ENCODE measurements at regions not wholly inside any gene's neighbourhood (a gene's known extent, or its start where the extent isn't known, plus 50 kb on each side); places are given as distances from the start of the nearest gene placed in this dataset.

DNA sequence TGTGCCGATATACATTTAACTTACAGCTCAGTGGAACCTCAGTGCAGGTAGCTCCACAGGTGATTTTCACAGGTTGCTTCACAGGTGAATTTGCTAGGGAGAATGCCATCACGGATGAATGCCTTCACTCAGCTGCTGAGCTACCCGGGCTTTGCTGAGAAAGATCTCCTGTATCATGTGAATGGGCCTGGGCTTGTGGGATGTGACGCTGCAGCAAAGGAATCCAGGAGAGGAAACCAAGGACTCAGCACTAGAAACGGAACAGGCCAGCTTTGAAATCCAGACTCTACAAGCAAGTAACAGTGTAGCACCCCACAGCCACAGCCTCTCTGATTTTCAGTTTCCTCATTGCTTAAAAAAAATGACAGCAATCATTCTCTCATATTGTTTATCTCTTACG, 271.4 kb upstream of the MAF start:
- TF ChIP-seq, protein P1, sequence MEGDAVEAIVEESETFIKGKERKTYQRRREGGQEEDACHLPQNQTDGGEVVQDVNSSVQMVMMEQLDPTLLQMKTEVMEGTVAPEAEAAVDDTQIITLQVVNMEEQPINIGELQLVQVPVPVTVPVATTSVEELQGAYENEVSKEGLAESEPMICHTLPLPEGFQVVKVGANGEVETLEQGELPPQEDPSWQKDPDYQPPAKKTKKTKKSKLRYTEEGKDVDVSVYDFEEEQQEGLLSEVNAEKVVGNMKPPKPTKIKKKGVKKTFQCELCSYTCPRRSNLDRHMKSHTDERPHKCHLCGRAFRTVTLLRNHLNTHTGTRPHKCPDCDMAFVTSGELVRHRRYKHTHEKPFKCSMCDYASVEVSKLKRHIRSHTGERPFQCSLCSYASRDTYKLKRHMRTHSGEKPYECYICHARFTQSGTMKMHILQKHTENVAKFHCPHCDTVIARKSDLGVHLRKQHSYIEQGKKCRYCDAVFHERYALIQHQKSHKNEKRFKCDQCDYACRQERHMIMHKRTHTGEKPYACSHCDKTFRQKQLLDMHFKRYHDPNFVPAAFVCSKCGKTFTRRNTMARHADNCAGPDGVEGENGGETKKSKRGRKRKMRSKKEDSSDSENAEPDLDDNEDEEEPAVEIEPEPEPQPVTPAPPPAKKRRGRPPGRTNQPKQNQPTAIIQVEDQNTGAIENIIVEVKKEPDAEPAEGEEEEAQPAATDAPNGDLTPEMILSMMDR (IDR thresholded peaks at IDR 0.05) = no peak
- Histone ChIP-seq H3K27me3 (ENCODE audit: insufficient read depth in 3 of 3, low read length in 2 of 3) (no peaks in the 10 kb centered on the region), H3K27ac (no peak overlapping the region), H3K36me3 (ENCODE audit: insufficient read depth in 1 of 2, low read depth in 1 of 2) (no peaks in the 10 kb centered on the region), H3K4me1 (no peaks in the 10 kb centered on the region), H3K4me3 (no peak overlapping the region), H3K9me3 (no peaks in the 10 kb centered on the region)
- intact Hi-C loops (cut with DNase I) = no loop called here
- no peak for DNase-seq
- ATAC-seq = no peak
- 83 to 88% (median 84%) methylated on average over 6 of the region's 6 CpGs for WGBS, 3 donors

- no peak for ATAC-seq
Observed at GRCh38 chr16:79870016-79870886, 269.7 kb upstream of the MAF start.

GRCh38 chr16:79869304-79870015, 268.9 kb upstream of the MAF start:
- Histone ChIP-seq H3K27ac (no peak overlapping the region), H3K4me3 (no peak overlapping the region), H3K9me3 (no peaks in the 10 kb centered on the region), H3K4me1 (no peaks in the 10 kb centered on the region), H3K27me3 (ENCODE audit: insufficient read depth in 3 of 3, low read length in 2 of 3) (no peaks in the 10 kb centered on the region), H3K36me3 (ENCODE audit: insufficient read depth in 1 of 2, low read depth in 1 of 2) (no peaks in the 10 kb centered on the region)
- intact Hi-C loops (cut with DNase I) = no loop called here
- ATAC-seq (no peak), DNase-seq (no peak)
- WGBS, 3 donors = 84 to 88% (median 86%) methylated on average over 4 of the region's 4 CpGs
- TF ChIP-seq, protein P1 (IDR thresholded peaks at IDR 0.05) = no peak

More at GRCh38 chr16:79870016-79870886, 269.7 kb upstream of the MAF start:
- TF ChIP-seq, protein P1 (IDR thresholded peaks at IDR 0.05) = no peak
- intact Hi-C loops (cut with DNase I) = no loop called here
- Histone ChIP-seq H3K36me3 (ENCODE audit: insufficient read depth in 1 of 2, low read depth in 1 of 2) (no peaks in the 10 kb centered on the region), H3K27ac (no peak overlapping the region), H3K9me3 (no peaks in the 10 kb centered on the region), H3K4me3 (no peak overlapping the region), H3K27me3 (ENCODE audit: insufficient read depth in 3 of 3, low read length in 2 of 3) (no peaks in the 10 kb centered on the region), H3K4me1 (no peaks in the 10 kb centered on the region)
- 95 to 97% (median 96%) methylated on average over 16 of the region's 16 CpGs for WGBS, 3 donors
- DNase-seq = no peak

DNA sequence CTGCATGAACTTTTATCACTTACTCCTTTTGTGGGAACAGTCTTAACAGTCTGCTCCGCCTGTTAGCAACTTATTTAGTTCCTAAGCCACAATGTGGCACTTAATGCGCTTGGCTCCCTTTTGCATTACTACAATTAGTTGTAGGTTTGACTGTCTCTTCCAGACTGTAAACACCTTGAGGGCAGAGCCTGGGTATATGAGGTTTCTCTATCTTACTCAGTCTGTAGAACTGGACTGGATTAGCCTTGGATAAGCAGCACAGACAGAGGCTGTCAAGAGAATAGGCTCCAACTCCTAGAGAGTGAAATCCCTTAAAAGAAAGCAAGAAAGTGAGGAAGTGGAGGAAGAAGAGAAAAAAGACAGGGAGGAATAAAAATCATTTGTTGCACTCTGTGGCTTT, 268.3 kb upstream of the MAF start:
- Histone ChIP-seq H3K4me1 (no peaks in the 10 kb centered on the region), H3K4me3 (no peak overlapping the region), H3K9me3 (no peaks in the 10 kb centered on the region), H3K27me3 (ENCODE audit: insufficient read depth in 3 of 3, low read length in 2 of 3) (no peaks in the 10 kb centered on the region), H3K36me3 (ENCODE audit: insufficient read depth in 1 of 2, low read depth in 1 of 2) (no peaks in the 10 kb centered on the region), H3K27ac (no peak overlapping the region)
- ATAC-seq = no peak
- 93 to 97% (median 97%) methylated on average over 2 of the region's 2 CpGs for WGBS, 3 donors
- DNase-seq = no peak
- intact Hi-C loops (cut with DNase I) = no loop called here
- TF ChIP-seq, protein P1 (IDR thresholded peaks at IDR 0.05) = no peak
